ENCODE measurements at regions not wholly inside any gene's neighbourhood (a gene's known extent, or its start where the extent isn't known, plus 50 kb on each side); places are given as distances from the start of the nearest gene placed in this dataset.

GRCh38 chr4:114034189-114034588 is 54.7 kb upstream of the ARSJ start:
- CTCF ChIA-PET: no interaction called here
- Mint-ChIP-seq H3K4me1 (no peaks in the 10 kb centered on the region), H3K27me3 (ENCODE audit: low read depth) (no peaks in the 10 kb centered on the region), H3K4me3 (no peak overlapping the region), H3K36me3 (no peaks in the 10 kb centered on the region), H3K9me3 (no peaks in the 10 kb centered on the region), H3K27ac (no peak overlapping the region)
- DNase-seq (ENCODE audit: low spot score) (no peak), ATAC-seq (no peak)
- TF ChIP-seq ZNF423 (CRISPR knock-in tag; IDR thresholded peaks at IDR 0.05) (no peak), SOX15 (CRISPR knock-in tag; IDR thresholded peaks at IDR 0.05) (no peak), ETV6 (CRISPR knock-in tag; IDR thresholded peaks at IDR 0.05) (no peak), AFF4 (CRISPR knock-in tag; IDR thresholded peaks at IDR 0.05; ENCODE audit: borderline replicate concordance) (no peak), ERG (CRISPR knock-in tag; IDR thresholded peaks at IDR 0.05) (no peak), PRDM15 (CRISPR knock-in tag; IDR thresholded peaks at IDR 0.05) (no peak), OVOL2 (CRISPR knock-in tag; IDR thresholded peaks at IDR 0.05; ENCODE audit: borderline replicate concordance) (no peak), NFATC4 (CRISPR knock-in tag; IDR thresholded peaks at IDR 0.05) (no peak), GTF2I (CRISPR knock-in tag; conservative IDR thresholded peaks at IDR 0.05) (no peak)
- POLR2A ChIA-PET: no interaction called here

GRCh38 chr4:114036426-114036825 is 57.0 kb upstream of the ARSJ start:
- no peaks in the 10 kb centered on the region for H3K9me3 Mint-ChIP-seq
- no peaks in the 10 kb centered on the region for H3K27me3 Mint-ChIP-seq (ENCODE audit: low read depth)
- H3K4me3 Mint-ChIP-seq: no peak overlapping the region
- no peaks in the 10 kb centered on the region for H3K4me1 Mint-ChIP-seq
- no peak overlapping the region for H3K27ac Mint-ChIP-seq
- ChIA-PET POLR2A (no interaction called here), CTCF (no interaction called here)
- DNase-seq (ENCODE audit: low spot score) (no peak), ATAC-seq (no peak)
- no peaks in the 10 kb centered on the region for H3K36me3 Mint-ChIP-seq
- TF ChIP-seq NFATC4 (CRISPR knock-in tag; IDR thresholded peaks at IDR 0.05) (no peak), CREB1 (CRISPR knock-in tag; IDR thresholded peaks at IDR 0.05) (no peak), IRF2 (CRISPR knock-in tag; IDR thresholded peaks at IDR 0.05; ENCODE audit: borderline replicate concordance, low read depth) (no peak), E2F5 (CRISPR knock-in tag; IDR thresholded peaks at IDR 0.05) (no peak), ZNF512 (CRISPR knock-in tag; IDR thresholded peaks at IDR 0.05; ENCODE audit: borderline replicate concordance) (no peak), NR3C1 (CRISPR knock-in tag; conservative IDR thresholded peaks at IDR 0.05; ENCODE audit: low read depth) (no peak), NR1H2 (CRISPR knock-in tag; IDR thresholded peaks at IDR 0.05) (no peak), TEAD4 (CRISPR knock-in tag; IDR thresholded peaks at IDR 0.05) (no peak), FOXP4 (CRISPR knock-in tag; IDR thresholded peaks at IDR 0.05) (no peak), STAT6 (CRISPR knock-in tag; conservative IDR thresholded peaks at IDR 0.05; ENCODE audit: low read depth) (no peak), ATF3 (CRISPR knock-in tag; conservative IDR thresholded peaks at IDR 0.05) (no peak), SMAD3 (CRISPR knock-in tag; IDR thresholded peaks at IDR 0.05; ENCODE audit: borderline replicate concordance) (no peak)

Data from WTC11 (cell line).